ENCODE measurements at regions not wholly inside any gene's neighbourhood (a gene's known extent, or its start where the extent isn't known, plus 50 kb on each side); places are given as distances from the start of the nearest gene placed in this dataset.
A peak's percentile ranks its signal among the peaks of the same experiment; 100 is the strongest.

DNA sequence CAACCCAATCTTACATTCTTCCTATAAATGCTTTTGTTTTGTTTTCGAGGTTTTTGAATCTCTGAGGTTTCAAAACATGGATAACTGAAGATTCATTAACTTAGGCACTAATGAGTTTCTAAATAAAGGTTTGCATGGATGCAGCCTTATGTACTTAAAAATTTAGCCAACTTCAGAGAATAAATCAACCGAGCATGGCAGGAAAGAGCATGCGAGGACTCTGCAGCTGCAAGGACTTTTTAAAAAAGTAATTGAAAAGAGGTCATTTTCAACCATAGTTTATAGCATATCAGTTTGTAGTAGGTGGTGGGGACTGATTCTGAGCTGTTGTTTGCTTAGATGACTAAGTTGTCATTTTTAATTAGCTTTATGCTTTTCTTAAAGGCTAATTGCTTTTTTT lies 567.0 kb upstream of the ZEB2 start:
- DNase-seq (ENCODE audit: low read depth in 2 of 2), result no peak

DNA sequence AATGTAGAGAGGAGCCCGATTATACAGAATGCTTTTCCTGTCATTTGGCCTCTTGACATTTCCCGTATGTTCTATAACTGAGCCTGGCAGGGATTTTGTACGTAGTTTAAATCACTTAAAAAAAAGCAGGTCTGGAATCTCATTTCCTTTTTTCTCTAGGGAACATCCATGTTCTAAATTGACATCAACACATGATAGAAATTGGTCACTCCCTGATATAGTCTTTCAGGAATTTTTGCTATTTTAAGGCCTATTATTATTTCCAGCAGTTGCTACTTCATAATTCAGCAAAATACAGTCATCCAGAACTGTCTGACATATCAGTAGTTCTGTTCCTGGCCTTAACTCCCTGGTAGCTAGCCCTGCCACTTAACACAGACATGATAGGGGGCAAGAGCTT lies 565.7 kb upstream of the ZEB2 start:
- DNase-seq (ENCODE audit: low read depth in 2 of 2), result peak in 1 of 2 donors; percentile 29

DNA sequence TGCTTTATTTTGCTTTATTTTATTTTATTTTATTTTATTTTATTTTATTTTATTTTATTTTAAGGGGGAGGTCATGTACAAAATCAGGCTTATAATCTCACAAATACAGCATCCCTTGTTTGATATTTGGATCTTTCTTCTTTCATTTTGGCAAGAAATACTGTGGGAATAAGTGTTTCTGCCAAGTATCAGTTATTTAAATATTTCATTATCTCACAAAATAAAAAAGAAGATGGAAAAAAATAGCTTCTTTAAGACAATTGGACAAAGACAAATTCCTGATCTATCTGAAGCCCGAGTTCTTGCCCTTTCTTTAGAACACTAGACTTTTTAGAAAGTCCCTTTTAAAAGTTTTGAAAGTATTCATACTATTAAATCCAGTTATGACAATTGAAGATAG lies 560.5 kb upstream of the ZEB2 start:
- DNase-seq (ENCODE audit: low read depth in 2 of 2), result no peak

DNA sequence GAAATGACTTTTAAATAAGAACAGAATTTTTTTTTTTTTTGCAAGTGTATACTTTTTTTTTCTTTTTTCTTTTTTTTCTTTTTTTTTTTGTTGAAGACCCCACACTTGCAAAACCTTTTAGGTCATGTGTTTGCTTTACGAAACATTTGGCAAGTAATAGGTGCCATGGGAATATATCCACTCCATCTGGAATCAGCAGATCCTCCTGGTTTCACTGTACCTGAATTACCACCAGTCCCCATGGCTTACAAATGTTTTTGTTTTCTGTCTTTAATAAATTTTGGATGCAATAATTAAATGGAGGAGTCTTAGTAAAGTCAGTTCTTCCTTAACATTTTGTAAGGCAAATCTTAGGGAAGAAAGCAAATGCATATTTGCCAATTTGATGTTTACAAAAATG lies 559.7 kb upstream of the ZEB2 start:
- no peak for DNase-seq (ENCODE audit: low read depth in 2 of 2)

DNA sequence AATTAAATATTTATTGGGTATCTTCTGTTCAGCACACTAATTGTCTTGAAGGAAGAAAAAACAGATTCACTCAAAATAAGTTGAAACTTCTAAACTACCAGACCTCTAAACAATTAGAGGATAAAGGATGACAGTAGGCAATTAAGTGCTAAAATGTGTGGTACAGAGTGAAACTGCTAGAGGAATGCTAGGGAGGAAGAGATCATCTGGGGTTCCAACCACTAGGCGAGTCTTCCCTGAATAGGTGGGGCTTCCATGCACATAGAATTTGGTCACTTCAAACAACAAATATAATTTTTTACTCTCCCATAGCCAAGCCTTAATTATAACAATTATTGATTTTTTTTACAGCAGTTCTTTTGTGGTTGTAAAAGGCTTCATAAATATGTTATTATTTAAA lies 559.0 kb upstream of the ZEB2 start:
- DNase-seq (ENCODE audit: low read depth in 2 of 2), result no peak

DNA sequence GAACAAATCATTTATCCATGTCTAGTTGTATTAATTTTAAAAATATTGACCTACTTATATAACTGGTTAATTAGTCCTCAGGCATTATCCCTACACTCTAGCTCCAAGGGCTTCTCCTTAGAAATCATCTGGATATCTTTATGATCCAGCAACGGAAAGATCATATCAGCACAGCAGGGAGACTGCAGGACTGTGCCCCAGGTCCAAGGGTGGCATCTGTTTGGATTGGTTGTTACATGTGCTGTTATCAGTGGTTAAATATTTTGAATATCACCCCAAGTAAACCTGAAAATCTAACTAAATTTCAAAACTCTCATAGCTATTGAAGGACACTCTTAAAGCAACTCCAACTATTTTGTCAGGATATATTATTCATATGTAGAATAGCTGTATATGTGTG lies 556.2 kb upstream of the ZEB2 start:
- no peak for DNase-seq (ENCODE audit: low read depth in 2 of 2)

DNA sequence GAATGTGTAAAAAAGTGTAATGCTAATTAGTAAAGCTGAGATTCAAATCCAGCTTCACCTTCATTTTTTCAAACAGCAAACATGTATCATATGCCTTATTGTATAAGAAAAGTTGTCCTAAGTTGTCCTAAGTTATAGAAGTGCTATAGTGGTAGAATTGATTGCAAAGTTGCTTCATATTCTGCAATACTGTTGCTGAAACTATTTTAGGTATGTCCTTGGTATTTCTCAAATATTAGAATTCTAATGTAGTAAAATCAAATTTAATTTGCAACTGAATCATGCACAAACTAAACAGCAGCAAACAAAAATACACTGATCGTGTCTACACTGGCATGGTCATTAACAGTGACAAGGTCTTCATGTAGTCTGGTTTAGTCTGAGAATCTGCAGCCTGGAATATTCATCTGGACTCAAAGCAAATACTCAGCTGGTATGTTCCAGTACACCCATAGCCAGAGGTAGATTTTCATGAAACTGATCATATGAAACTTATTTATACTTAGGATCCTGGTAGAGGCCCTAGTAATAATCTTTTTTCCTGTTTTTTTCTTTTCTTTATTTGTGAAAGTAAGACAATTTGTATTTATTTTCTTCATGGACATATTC lies 555.6 kb upstream of the ZEB2 start:
- no peak for DNase-seq (ENCODE audit: low read depth in 2 of 2)

DNA sequence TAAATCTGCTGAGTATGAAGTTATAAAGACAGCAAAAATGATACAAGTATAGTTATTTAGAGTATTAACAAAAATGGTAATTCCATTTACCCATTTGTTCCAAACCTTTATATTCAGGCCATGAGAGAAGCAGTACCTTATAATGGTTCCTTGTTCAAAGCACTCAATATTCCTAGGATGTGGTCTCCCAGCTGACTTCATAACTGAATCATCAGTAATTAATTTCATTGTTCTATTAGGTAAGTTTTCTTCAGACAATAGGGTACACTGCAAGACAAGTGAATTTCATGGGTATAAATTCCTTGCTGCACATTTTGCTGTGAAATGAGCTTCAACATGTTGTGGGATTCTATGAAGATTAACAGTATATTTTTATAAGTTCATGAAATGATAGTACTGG lies 550.8 kb upstream of the ZEB2 start:
- no peak for DNase-seq (ENCODE audit: low read depth in 2 of 2)

DNA sequence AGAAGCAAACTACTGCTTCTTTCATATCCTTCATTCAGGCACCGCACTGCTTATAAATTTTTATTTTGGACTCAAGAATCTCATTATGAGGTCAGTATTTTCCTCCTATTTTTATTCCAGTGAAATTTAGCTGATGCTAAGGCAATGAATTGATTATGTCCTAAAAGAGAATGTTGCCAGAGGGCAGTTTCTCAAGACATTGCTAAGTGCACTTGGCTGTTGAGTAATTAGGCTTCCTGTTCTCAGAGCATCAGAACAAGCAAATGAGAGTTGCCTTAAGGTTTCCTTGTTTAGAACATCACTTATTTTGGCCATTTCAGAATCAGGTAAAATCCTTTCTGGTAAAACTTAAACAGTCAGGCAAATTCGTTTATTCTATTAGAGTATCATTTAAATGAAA lies 548.6 kb upstream of the ZEB2 start:
- no peak for DNase-seq (ENCODE audit: low read depth in 2 of 2)

DNA sequence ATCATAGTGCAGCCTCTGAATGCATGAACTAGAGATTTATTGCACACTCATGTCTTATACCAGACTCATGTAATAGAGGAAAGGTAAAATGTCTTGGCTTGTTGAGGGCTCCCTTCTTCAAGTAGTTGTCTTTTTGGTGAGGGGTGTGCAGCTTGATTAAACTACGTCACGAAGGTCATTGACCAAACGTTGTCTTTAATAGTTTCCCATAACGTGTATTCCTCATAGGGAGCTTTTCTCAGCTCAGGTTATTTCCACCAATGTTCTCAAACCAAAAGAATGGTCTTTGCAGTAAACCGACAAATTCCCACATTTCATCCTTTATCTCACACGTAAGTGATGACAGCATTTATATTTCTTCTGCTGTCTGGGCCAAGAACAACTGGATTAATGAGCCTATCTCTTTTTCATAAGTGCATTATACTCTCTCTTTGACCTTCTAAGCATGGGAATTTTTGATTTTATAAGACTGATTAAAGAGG lies 547.7 kb upstream of the ZEB2 start:
- no peak for DNase-seq (ENCODE audit: low read depth in 2 of 2)

DNA sequence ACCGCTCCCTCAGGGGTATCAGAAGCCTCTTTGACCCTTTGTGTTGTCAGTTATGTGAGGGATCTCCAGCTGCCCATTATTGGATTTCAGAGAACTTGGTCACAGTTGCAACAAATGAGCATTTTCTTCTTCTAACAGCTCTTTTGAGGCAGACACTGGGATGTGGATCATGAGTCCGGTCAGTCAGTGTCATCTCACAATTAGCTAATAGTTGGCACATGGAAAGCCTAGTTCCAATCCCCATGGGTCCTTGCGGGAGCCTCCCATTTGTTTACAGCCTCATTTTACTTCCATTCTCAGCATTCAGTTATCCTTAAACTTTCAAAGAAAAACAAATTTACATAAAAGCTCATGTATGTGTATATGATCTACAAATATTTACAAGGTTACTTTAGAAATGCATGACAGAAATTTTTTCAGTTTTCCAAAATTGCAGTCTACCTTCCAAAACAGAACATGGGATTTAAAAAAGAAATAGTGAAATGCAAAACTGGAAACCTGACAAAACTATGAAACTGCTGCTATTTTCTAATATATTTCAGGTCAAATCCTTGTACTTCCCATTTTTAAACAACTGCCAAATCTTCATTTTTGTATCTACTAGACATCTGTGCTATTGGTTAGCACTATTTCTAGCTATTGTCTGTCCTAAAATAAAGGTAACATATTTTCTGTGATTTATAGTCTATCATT lies 547.1 kb upstream of the ZEB2 start:
- DNase-seq (ENCODE audit: low read depth in 2 of 2), result no peak

DNA sequence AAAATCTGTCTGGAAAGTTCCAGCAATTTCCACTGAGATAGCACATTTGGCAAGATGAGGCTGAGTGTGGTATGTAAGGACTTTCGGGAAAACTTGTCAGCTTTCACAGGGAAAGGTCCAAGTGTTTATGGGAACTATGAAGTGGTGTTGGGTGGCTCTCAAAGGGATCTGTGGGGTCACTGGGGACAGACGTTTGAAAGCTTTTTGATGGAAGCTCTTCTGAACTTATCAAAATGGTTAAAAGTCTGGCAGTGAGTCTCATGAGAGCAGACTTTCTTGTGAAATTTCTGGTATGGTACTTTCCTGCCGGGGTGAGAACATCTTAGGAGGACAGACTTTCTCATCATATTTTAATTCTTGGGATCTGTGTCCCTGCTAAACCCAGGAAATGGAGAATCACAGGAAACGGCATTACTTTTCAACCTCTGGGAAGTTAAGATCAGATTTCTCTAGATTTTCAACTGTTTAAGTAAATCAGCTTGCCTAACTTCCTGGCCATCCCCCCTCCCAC lies 546.3 kb upstream of the ZEB2 start:
- DNase-seq (ENCODE audit: low read depth in 2 of 2), result no peak

DNA sequence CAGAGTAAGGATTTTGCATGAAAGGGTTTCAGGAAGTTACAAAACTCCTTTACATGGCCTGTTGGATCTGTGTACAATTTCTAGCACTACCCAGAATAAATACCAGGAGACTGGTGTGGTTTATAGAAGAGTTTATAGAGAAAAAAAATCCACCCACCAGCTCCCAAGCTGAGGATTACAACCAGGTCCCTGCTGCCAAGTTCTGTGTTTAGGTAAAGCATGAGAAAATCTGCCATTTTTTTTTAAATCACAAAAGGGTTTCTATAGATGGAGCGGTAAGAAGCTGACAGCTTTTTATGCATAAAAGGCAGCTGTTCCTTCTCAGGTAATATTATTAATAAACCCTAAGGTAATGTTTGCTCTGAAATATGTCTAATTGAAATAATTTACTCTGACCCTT lies 545.4 kb upstream of the ZEB2 start:
- DNase-seq (ENCODE audit: low read depth in 2 of 2), result no peak

DNA sequence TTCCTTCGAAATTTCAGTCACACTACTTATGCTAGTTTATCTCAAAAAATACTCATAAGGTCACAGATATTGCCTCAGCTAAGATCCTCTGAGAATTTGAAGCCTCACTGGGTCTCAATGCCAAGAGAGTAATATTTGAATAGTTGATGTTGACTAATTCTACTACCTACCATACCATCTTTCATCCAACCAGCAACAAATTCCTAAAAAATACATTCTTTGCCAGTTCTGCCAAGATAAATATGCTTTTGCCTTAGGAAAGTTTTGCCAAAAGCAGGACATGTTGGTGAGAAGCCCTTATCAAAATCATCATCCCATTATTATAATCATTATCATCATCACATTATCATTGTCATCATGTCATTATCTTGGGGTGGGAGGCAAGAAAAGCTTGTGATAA lies 544.6 kb upstream of the ZEB2 start:
- DNase-seq (ENCODE audit: low read depth in 2 of 2), result no peak

DNA sequence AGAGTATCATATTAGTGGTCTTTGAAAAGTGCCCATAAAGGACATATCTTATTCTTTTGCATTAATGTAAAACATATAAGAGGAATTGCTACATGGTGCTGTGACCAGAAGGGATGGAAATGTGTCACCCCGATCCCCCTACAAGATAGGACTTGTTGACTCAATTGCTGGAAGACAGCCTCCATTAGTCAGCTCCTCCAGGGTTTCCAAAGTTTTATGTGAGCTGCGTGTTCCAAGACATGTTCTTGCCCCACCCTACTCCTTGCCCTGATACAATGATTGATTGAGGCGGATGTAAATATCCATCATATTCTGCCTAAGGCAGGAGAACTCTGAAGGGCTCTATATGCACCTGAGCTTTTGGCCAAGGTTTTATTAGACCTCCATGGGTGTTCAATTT lies 541.0 kb upstream of the ZEB2 start:
- DNase-seq (ENCODE audit: low read depth in 2 of 2), result peak in 1 of 2 donors; percentile 12

DNA sequence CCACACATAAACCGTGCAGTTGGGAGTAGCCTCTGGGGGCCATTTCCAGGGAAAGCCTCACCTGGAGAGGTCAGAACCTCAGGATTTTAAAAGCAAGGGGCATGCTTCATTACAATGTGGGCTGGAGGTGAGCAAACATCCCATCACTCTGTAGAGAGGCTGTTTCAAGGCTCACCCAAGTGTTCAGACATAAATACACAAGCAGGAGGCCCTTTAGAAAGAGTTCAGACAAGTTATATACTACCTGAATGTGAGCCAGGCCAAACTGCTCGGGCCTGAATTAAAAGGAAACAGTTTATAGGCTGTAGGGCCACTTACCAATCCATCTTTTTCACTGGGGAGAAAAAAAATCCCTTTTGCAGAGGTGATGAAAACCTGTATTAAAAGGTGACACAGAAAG lies 540.0 kb upstream of the ZEB2 start:
- DNase-seq (ENCODE audit: low read depth in 2 of 2), result no peak

DNA sequence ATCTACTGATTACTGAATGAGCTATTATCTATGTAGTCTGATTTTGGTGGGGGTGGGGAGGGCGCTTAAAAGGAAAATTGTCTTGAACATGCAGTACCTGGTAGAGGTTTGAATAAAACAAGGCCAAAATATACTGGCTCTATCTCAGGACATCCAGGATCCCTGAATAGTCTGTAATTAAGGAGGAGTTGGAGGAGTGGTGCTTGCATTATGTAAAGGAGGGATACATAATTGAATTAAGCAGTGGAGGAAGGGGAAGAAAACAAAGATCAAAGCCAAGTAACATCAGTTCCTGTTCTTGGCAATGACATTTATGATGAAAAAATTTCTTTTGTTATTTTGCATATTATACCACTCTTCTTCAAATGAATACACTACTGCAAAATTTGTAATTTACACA lies 539.4 kb upstream of the ZEB2 start:
- DNase-seq (ENCODE audit: low read depth in 2 of 2), result no peak

DNA sequence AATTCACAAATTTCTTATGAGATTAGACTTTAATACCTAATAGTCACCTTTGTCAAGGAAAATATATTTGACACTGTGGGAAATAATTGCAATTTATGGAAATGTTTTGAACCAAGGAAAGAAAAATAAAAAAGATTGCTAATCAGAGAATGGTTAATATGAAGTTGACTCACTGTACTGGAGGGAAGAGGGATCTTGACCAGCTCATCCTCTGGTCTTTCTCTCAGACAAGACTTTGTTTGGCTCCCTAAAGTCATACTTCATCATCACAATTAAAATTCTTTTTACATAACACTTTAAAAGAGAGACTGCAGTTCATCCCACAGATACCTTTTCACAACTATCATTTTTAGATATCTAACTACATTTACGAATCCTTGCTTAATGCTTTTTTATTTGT lies 538.5 kb upstream of the ZEB2 start:
- DNase-seq (ENCODE audit: low read depth in 2 of 2), result no peak

DNA sequence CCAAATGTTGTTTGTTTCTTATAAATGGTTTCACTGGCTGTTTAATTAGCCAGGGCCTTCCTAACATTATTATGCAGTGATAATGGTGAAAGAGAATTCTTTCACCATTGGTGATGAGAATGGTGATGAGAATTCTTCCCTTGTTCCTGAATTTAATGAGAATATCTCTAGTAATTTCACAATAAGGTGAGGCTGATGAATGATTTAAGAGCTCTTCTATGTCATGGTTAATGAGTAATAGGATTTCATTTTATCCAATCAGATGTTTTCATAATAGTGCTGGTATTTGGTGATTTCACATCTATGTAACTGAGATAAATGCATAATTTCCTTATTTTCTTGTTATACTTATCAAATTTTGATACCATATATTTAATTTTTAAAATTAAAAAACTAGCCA lies 535.7 kb upstream of the ZEB2 start:
- no peak for DNase-seq (ENCODE audit: low read depth in 2 of 2)

DNA sequence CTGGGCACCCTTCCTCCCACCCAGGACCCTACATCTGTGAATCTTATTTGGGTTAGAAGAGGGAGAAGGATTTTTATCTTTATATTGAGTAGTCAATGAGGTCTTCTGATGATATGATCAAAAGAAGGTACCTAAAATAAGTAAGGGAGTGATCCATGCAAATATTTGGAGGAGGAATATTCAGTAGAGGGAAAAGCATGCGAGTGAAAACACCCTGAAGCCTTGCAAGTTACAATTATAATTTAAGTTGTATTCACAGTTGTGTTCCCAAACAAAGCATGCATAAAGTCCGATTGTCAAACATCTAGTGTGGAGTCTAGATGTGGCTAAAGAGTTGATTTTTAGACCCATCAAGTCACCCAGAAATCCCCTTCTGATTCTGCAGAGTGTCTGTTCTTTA lies 530.2 kb upstream of the ZEB2 start:
- no peak for DNase-seq (ENCODE audit: low read depth in 2 of 2)

DNA sequence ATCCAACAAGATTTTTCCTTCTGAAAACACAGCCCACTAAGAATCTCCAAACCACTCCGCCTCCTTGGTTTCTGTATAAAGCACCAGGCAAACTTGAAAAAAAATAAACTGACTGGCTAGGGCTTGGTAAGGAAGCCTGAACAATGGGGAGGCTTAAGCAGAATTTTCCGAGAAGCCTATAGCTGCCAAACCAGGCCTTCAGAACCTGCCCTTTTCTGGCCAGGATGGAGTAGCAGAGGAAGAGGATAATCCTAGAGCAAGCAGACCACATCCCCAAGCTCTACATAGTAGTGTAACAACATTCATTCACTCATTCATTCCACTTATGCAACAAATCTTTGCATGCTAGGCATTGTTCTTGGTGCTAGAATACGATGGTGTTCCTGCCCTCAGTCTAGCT lies 529.6 kb upstream of the ZEB2 start:
- DNase-seq (ENCODE audit: low read depth in 2 of 2), result no peak

DNA sequence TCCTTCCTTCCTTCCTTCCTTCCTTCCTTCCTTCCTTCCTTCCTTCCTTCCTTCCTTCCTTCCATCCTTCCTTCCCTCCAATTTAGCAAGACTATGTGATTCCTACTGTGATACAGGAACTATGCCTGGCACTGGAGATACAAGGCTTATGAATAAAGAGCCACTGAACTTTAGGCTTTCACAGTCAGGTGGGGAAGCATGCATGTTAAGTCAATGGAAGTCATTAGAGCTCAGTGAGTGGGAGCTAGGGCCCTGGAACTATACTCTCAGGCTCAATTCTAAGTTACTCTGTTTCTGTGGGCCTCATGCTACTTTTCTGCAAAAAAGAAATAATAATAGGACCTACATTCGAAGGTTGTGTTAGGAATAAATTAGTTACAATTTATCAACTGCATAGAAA lies 527.6 kb upstream of the ZEB2 start:
- no peak for DNase-seq (ENCODE audit: low read depth in 2 of 2)

DNA sequence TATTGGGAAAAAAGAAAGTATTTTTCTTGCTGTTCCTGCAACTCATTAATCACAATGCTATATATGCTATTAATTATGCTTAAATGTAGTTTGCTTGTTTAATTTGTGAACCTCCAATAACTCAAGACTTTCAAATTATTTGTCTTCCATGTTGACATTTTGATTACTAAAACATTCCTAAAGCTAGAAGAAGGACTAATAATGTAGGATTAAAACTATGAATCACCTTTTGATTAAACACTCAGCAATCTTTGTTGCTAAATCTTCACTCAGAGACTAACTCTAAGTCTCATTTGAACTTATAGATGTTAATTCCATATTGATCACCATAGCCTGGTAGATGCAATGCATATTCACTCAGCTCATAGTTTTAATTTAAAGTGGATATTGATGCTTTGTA lies 524.6 kb upstream of the ZEB2 start:
- no peak for DNase-seq (ENCODE audit: low read depth in 2 of 2)

Data from lung microvascular endothelial cell (primary cell).